Fibroblast of skin of right quadriceps (primary cell): ENCODE measurements at regions not wholly inside any gene's neighbourhood (a gene's known extent, or its start where the extent isn't known, plus 50 kb on each side); places are given as distances from the start of the nearest gene placed in this dataset.

Source experiments
- DNase-seq: peaks from one replicate; pipeline ENCODE4 v3.0.0-alpha.2; 2013

- no peak for DNase-seq
Measured at GRCh38 chr13:108534728-108535127, 94.7 kb upstream of the MYO16 start.

- no peak for DNase-seq
Measured at GRCh38 chr13:108549934-108550333, 79.5 kb upstream of the MYO16 start.

- DNase-seq = no peak
Measured at GRCh38 chr13:108551674-108552073, 77.7 kb upstream of the MYO16 start.

GRCh38 chr13:108558489-108558888, 70.9 kb upstream of the MYO16 start:
- DNase-seq = no peak

GRCh38 chr13:108560093-108560492, 69.3 kb upstream of the MYO16 start:
- no peak for DNase-seq

- no peak for DNase-seq
Measured at GRCh38 chr13:108561149-108561548, 68.3 kb upstream of the MYO16 start.

GRCh38 chr13:108566413-108567170, 62.8 kb upstream of the MYO16 start:
- no peak for DNase-seq

GRCh38 chr13:108572782-108573211, 56.6 kb upstream of the MYO16 start:
- no peak for DNase-seq

- DNase-seq = no peak
Measured at GRCh38 chr13:108573455-108573854, 56.0 kb upstream of the MYO16 start.

- DNase-seq = no peak
Measured at GRCh38 chr13:108574856-108575255, 54.6 kb upstream of the MYO16 start.

GRCh38 chr13:108575430-108575829, 54.0 kb upstream of the MYO16 start:
- DNase-seq = no peak
